OCI-LY1 (cell line): ENCODE measurements at regions not wholly inside any gene's neighbourhood (a gene's known extent, or its start where the extent isn't known, plus 50 kb on each side); places are given as distances from the start of the nearest gene placed in this dataset.

Experiments
- H2AFZ ChIP-seq: fragments of 200-600 bp; sonication (generic), shearing (Covaris generic); 2 replicates; pipeline ENCODE4 v1.6.0; 2014; ENCODE audit warnings: antibody characterized with exemption, mild to moderate bottlenecking, low read length
- H3F3A ChIP-seq: fragments of 200-600 bp; sonication (generic), shearing (Covaris generic); 2 replicates; pipeline ENCODE4 v1.6.0; 2014; ENCODE audit warnings: mild to moderate bottlenecking, antibody characterized with exemption, low read length, moderate library complexity; ENCODE audit not compliant: insufficient read depth
- H3K27ac ChIP-seq: fragments of 200-600 bp; sonication (generic); 2 replicates; pipeline ENCODE4 v1.5.1; 2014; ENCODE audit warnings: low read length, mixed run types, mild to moderate bottlenecking, low read depth; ENCODE audit not compliant: poor library complexity, severe bottlenecking
- H3K27me3 ChIP-seq: fragments of 200-600 bp; sonication (generic); 2 replicates; pipeline ENCODE4 v1.6.0; 2014; ENCODE audit warnings: antibody characterized with exemption, mild to moderate bottlenecking, low read length, moderate library complexity; ENCODE audit not compliant: insufficient read depth
- H3K36me3 ChIP-seq: fragments of 200-600 bp; sonication (generic); 2 replicates; pipeline ENCODE4 v1.6.1; 2014; ENCODE audit warnings: mild to moderate bottlenecking, antibody characterized with exemption, low read length, moderate library complexity, mixed read lengths; ENCODE audit not compliant: insufficient read depth
- H3K4me1 ChIP-seq: fragments of 200-600 bp; sonication (generic); 2 replicates; pipeline ENCODE4 v1.5.1; 2014; ENCODE audit warnings: mild to moderate bottlenecking, low read length, moderate library complexity; ENCODE audit not compliant: insufficient read depth, severe bottlenecking
- H3K4me2 ChIP-seq: fragments of 200-600 bp; sonication (generic), shearing (Covaris generic); 2 replicates; pipeline ENCODE4 v1.6.1; 2014; ENCODE audit warnings: low read length
- H3K4me3 ChIP-seq: fragments of 200-600 bp; sonication (generic); 2 replicates; pipeline ENCODE4 v1.5.1; 2014; ENCODE audit warnings: low read length, low read depth, mild to moderate bottlenecking, mixed read lengths; ENCODE audit not compliant: poor library complexity, severe bottlenecking
- H3K79me2 ChIP-seq: fragments of 200-600 bp; shearing (Covaris generic); 2 replicates; pipeline ENCODE4 v1.6.1; 2016; ENCODE audit warnings: mixed run types, low read length, mixed read lengths; ENCODE audit not compliant: insufficient read depth
- H3K9ac ChIP-seq: fragments of 200-600 bp; sonication (generic), shearing (Covaris generic); 2 replicates; pipeline ENCODE4 v1.6.1; 2014; ENCODE audit warnings: mild to moderate bottlenecking, low read length, mixed read lengths
- H3K9me2 ChIP-seq: fragments of 200-600 bp; sonication (generic), shearing (Covaris generic); 2 replicates; pipeline ENCODE4 v1.6.1; 2014; ENCODE audit warnings: low read depth, mild to moderate bottlenecking, low read length, mixed read lengths
- H3K9me3 ChIP-seq: fragments of 200-600 bp; shearing (Covaris generic); 2 replicates; pipeline ENCODE4 v1.6.1; 2014; ENCODE audit warnings: low read length, mixed read lengths
- H4K20me1 ChIP-seq: fragments of 200-600 bp; sonication (generic), shearing (Covaris generic); 2 replicates; pipeline ENCODE4 v1.6.0; 2016; ENCODE audit warnings: mild to moderate bottlenecking, low read length; ENCODE audit not compliant: insufficient read depth
- EZH2 ChIP-seq: fragments of 200-600 bp; sonication (generic), shearing (Covaris generic); IDR thresholded peaks from 2 replicates; pipeline ENCODE4 v1.8.0; 2017; ENCODE audit warnings: borderline replicate concordance, mixed run types, mild to moderate bottlenecking, antibody characterized with exemption, low read length, moderate library complexity, mixed read lengths
- TF ChIP-seq, protein P1 (sequence below): fragments of 200-600 bp; sonication (generic), shearing (Covaris generic); IDR thresholded peaks from 2 replicates; pipeline ENCODE4 v1.5.1; 2017; ENCODE audit warnings: mild to moderate bottlenecking, antibody characterized with exemption, low read length, moderate library complexity, mixed read lengths

DNA sequence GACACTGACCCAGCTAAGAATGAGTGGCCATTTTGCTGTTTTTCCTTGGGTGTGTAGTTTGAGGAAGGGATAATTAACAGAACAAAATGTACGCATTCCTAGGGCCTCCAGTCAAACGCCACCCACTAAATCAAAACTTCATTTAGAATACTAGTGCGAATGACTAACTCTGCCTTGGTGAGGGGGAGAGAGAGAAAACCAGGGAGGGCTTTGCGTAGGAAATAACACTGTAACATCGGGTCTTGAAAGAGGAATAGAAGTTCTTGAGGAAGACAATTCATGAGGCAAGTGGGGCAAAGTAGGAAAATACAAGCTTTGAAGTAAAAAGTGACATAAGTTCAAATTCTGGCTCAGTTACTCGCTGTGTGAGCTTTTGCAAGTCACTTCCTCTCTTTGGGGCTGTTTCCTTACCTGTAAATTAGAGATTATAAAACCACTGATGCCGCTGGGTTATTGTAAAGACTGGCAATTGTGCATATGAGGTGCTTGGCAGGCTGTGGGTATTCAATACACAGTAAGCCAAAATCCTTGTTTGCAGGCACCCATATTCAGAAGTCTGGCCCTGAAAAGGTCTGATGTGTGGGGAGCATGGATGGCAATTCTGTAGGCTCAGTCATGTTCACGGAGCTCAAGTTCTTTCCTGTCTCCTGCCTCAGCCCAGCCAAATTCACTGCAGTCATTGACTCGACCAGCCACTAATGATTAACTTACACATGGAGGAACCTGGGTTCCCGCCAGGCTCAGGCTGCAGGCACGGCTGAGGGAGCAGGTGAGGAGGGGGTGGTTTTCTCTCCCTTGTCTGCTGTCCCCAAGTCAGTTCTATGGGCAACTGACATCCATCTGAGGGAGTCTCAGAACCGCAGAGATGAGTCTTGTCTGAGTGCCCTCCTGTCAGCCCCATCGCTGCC lies 140.3 kb upstream of the CSF3R start:
- Histone ChIP-seq H3K9me2 (no peaks in the 10 kb centered on the region), H3K27me3 (peaks cover 13% of the 10 kb centered on the region; the same call in 1 of the 2 replicates), H3K9ac (no peak overlapping the region), H3F3A (no peaks in the 10 kb centered on the region), H3K4me2 (no peak overlapping the region), H3K4me1 (no peaks in the 10 kb centered on the region), H3K27ac (no peak overlapping the region), H3K9me3 (no peaks in the 10 kb centered on the region), H3K4me3 (no peak overlapping the region), H4K20me1 (no peaks in the 10 kb centered on the region), H3K79me2 (no peaks in the 10 kb centered on the region), H3K36me3 (no peaks in the 10 kb centered on the region), H2AFZ (no peak overlapping the region)
- TF ChIP-seq EZH2 = no peak
- TF ChIP-seq, protein P1, sequence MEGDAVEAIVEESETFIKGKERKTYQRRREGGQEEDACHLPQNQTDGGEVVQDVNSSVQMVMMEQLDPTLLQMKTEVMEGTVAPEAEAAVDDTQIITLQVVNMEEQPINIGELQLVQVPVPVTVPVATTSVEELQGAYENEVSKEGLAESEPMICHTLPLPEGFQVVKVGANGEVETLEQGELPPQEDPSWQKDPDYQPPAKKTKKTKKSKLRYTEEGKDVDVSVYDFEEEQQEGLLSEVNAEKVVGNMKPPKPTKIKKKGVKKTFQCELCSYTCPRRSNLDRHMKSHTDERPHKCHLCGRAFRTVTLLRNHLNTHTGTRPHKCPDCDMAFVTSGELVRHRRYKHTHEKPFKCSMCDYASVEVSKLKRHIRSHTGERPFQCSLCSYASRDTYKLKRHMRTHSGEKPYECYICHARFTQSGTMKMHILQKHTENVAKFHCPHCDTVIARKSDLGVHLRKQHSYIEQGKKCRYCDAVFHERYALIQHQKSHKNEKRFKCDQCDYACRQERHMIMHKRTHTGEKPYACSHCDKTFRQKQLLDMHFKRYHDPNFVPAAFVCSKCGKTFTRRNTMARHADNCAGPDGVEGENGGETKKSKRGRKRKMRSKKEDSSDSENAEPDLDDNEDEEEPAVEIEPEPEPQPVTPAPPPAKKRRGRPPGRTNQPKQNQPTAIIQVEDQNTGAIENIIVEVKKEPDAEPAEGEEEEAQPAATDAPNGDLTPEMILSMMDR = no peak

DNA sequence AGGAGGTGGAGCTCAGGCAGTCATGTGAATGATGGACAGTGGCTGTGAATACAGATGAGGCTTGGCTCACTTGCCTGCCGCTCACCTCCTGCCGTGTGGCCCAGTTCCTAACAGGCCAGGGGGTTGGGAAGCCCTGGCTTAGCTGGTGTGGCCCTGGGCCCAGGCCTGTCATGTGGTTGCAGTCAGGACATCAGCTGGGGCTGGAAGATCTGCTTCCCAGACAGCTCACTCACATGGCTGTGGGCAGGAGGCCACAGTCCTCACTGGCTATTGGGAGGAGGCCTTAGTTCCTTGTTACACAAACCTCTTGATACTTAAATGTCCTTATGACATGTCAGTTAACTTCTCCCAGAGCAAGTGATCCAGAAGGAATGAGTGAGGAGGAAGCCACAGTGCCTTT lies 138.8 kb upstream of the CSF3R start:
- Histone ChIP-seq H4K20me1 (no peaks in the 10 kb centered on the region), H3K27ac (no peak overlapping the region), H3K36me3 (no peaks in the 10 kb centered on the region), H3K4me3 (no peak overlapping the region), H3K27me3 (peaks cover 13% of the 10 kb centered on the region; the same call in 1 of the 2 replicates), H3K4me1 (no peaks in the 10 kb centered on the region), H3K4me2 (no peak overlapping the region), H2AFZ (no peak overlapping the region), H3K9ac (no peak overlapping the region), H3K79me2 (no peaks in the 10 kb centered on the region), H3F3A (no peaks in the 10 kb centered on the region), H3K9me3 (no peaks in the 10 kb centered on the region), H3K9me2 (no peaks in the 10 kb centered on the region)
- no peak for TF ChIP-seq EZH2
- TF ChIP-seq, protein P1 = no peak

DNA sequence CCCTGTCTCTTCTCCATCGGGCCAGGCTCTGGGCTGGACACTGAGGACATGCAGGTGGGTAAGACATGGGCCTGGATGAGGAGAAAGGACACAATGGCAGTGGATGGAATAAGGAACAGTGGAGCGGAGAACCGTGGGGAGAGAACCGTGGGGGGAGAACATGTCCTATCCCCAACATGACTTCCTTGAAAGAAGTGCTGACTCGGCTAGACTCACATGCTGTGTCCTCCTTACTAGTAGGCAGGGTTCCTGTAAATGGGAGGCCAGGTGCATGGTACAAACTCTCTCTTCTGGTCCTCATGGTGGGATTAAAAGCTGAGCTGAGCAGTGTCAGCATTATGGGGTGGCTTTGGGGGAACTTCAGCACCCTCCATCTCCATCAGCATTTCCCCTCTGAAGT lies 137.4 kb upstream of the CSF3R start:
- no peak overlapping the region for H3K9ac ChIP-seq
- no peaks in the 10 kb centered on the region for H4K20me1 ChIP-seq
- no peaks in the 10 kb centered on the region for H3K9me3 ChIP-seq
- no peak overlapping the region for H2AFZ ChIP-seq
- no peaks in the 10 kb centered on the region for H3K4me1 ChIP-seq
- no peak overlapping the region for H3K4me3 ChIP-seq
- no peaks in the 10 kb centered on the region for H3K9me2 ChIP-seq
- no peaks in the 10 kb centered on the region for H3F3A ChIP-seq
- H3K4me2 ChIP-seq = no peak overlapping the region
- no peak overlapping the region for H3K27ac ChIP-seq
- no peaks in the 10 kb centered on the region for H3K79me2 ChIP-seq
- peaks cover 13% of the 10 kb centered on the region; the same call in 1 of the 2 replicates for H3K27me3 ChIP-seq
- no peak for TF ChIP-seq EZH2
- TF ChIP-seq, protein P1 = no peak
- no peaks in the 10 kb centered on the region for H3K36me3 ChIP-seq
